ENCODE measurements at regions not wholly inside any gene's neighbourhood (a gene's known extent, or its start where the extent isn't known, plus 50 kb on each side); places are given as distances from the start of the nearest gene placed in this dataset.

GRCh38 chrX:45762699-45763647 lies 562.3 kb upstream of the DIPK2B start:
- no peak overlapping the region for H3K9ac ChIP-seq (ENCODE audit: low read depth, low read length)
- no peak overlapping the region for H3K4me2 ChIP-seq (ENCODE audit: insufficient read depth, low read length)
- no peak overlapping the region for H2AFZ ChIP-seq (ENCODE audit: low read depth, low read length)
- no peak overlapping the region for H3K27ac ChIP-seq (ENCODE audit: low read length)
- no peaks in the 10 kb centered on the region for H3K9me3 ChIP-seq (ENCODE audit: insufficient read depth, low read length, severe bottlenecking)
- TF ChIP-seq EZH2 (IDR thresholded peaks at IDR 0.05; ENCODE audit: borderline replicate concordance, low read depth, low read length, severe bottlenecking), result no peak
- TF ChIP-seq, protein P1, sequence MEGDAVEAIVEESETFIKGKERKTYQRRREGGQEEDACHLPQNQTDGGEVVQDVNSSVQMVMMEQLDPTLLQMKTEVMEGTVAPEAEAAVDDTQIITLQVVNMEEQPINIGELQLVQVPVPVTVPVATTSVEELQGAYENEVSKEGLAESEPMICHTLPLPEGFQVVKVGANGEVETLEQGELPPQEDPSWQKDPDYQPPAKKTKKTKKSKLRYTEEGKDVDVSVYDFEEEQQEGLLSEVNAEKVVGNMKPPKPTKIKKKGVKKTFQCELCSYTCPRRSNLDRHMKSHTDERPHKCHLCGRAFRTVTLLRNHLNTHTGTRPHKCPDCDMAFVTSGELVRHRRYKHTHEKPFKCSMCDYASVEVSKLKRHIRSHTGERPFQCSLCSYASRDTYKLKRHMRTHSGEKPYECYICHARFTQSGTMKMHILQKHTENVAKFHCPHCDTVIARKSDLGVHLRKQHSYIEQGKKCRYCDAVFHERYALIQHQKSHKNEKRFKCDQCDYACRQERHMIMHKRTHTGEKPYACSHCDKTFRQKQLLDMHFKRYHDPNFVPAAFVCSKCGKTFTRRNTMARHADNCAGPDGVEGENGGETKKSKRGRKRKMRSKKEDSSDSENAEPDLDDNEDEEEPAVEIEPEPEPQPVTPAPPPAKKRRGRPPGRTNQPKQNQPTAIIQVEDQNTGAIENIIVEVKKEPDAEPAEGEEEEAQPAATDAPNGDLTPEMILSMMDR (IDR thresholded peaks at IDR 0.05; ENCODE audit: borderline replicate concordance, extremely low read depth, low read length, poor library complexity, severe bottlenecking), result no peak
- no peaks in the 10 kb centered on the region for H4K20me1 ChIP-seq (ENCODE audit: insufficient read depth, low read length)
- DNase-seq (no peak), ATAC-seq (ENCODE audit: insufficient read depth, low read depth) (no peak)
- H3K4me3 ChIP-seq (ENCODE audit: low read depth in 1 of 2, low read length in 2 of 2), result no peak overlapping the region
- no peaks in the 10 kb centered on the region for H3K27me3 ChIP-seq (ENCODE audit: insufficient read depth, low read length, poor library complexity)
- no peaks in the 10 kb centered on the region; the same call in 1 of the 2 replicates for H3K79me2 ChIP-seq (ENCODE audit: insufficient read depth, low read length)
- no peaks in the 10 kb centered on the region for H3K36me3 ChIP-seq (ENCODE audit: insufficient read depth, low read length)
- peaks cover 37% of the 10 kb centered on the region for H3K4me1 ChIP-seq (ENCODE audit: insufficient read depth, low read length)

GRCh38 chrX:45761920-45762319 lies 561.2 kb upstream of the DIPK2B start:
- no peak overlapping the region for H3K4me2 ChIP-seq (ENCODE audit: insufficient read depth, low read length)

DNA sequence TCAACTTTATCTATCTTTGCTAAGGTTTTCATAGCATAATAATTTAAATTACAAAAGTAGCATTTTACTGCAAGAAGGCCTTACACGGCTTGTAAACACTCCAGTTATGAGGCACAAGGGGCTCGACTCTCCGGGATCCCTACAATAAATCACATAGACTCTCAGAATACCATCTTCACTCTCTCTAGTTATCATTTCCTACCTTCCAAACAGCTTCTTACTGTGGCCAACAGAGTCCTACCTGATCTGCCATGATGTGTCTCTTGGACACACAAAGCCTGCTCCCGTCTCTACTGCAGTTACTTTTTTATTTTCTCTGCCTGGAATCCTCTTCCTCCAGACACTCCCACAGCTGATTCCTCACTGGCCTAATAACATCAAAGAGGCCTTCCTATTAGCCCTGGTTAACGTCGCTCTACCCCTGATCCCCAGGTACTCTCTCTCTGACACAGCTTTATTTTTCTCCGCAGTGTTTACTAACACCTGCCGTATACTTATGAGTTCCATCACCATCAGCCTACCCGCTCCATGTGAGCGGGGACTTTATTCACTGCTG lies 559.6 kb upstream of the DIPK2B start:
- TF ChIP-seq, protein P1 (IDR thresholded peaks at IDR 0.05; ENCODE audit: borderline replicate concordance, extremely low read depth, low read length, poor library complexity, severe bottlenecking), result no peak
- TF ChIP-seq EZH2 (IDR thresholded peaks at IDR 0.05; ENCODE audit: borderline replicate concordance, low read depth, low read length, severe bottlenecking), result no peak
- H3K9ac ChIP-seq (ENCODE audit: low read depth, low read length), result no peak overlapping the region
- no peak overlapping the region for H3K4me3 ChIP-seq (ENCODE audit: low read depth in 1 of 2, low read length in 2 of 2)
- H4K20me1 ChIP-seq (ENCODE audit: insufficient read depth, low read length), result no peaks in the 10 kb centered on the region
- no peak for ATAC-seq (ENCODE audit: insufficient read depth, low read depth)
- H3K9me3 ChIP-seq (ENCODE audit: insufficient read depth, low read length, severe bottlenecking), result no peaks in the 10 kb centered on the region
- no peak overlapping the region for H2AFZ ChIP-seq (ENCODE audit: low read depth, low read length)
- H3K79me2 ChIP-seq (ENCODE audit: insufficient read depth, low read length), result no peaks in the 10 kb centered on the region; the same call in 1 of the 2 replicates
- no peak for DNase-seq
- peaks cover 56% of the 10 kb centered on the region for H3K4me1 ChIP-seq (ENCODE audit: insufficient read depth, low read length)
- H3K36me3 ChIP-seq (ENCODE audit: insufficient read depth, low read length), result no peaks in the 10 kb centered on the region
- H3K27me3 ChIP-seq (ENCODE audit: insufficient read depth, low read length, poor library complexity), result no peaks in the 10 kb centered on the region
- peak overlapping the region; percentile 50; the same call in 1 of the 2 replicates for H3K27ac ChIP-seq (ENCODE audit: low read length)
- no peak overlapping the region for H3K4me2 ChIP-seq (ENCODE audit: insufficient read depth, low read length)

More at GRCh38 chrX:45761920-45762319, 561.2 kb upstream of the DIPK2B start:
- Histone ChIP-seq H3K36me3 (ENCODE audit: insufficient read depth, low read length) (no peaks in the 10 kb centered on the region), H3K79me2 (ENCODE audit: insufficient read depth, low read length) (no peaks in the 10 kb centered on the region; the same call in 1 of the 2 replicates), H3K27ac (ENCODE audit: low read length) (no peak overlapping the region), H3K9ac (ENCODE audit: low read depth, low read length) (no peak overlapping the region), H4K20me1 (ENCODE audit: insufficient read depth, low read length) (no peaks in the 10 kb centered on the region), H3K4me1 (ENCODE audit: insufficient read depth, low read length) (peaks cover 47% of the 10 kb centered on the region), H3K27me3 (ENCODE audit: insufficient read depth, low read length, poor library complexity) (no peaks in the 10 kb centered on the region), H3K9me3 (ENCODE audit: insufficient read depth, low read length, severe bottlenecking) (no peaks in the 10 kb centered on the region), H2AFZ (ENCODE audit: low read depth, low read length) (no peak overlapping the region), H3K4me3 (ENCODE audit: low read depth in 1 of 2, low read length in 2 of 2) (no peak overlapping the region)
- no peak for DNase-seq
- TF ChIP-seq, protein P1 (IDR thresholded peaks at IDR 0.05; ENCODE audit: borderline replicate concordance, extremely low read depth, low read length, poor library complexity, severe bottlenecking), result no peak
- TF ChIP-seq EZH2 (IDR thresholded peaks at IDR 0.05; ENCODE audit: borderline replicate concordance, low read depth, low read length, severe bottlenecking), result no peak
- ATAC-seq (ENCODE audit: insufficient read depth, low read depth), result no peak
